ENCODE measurements at regions not wholly inside any gene's neighbourhood (a gene's known extent, or its start where the extent isn't known, plus 50 kb on each side); places are given as distances from the start of the nearest gene placed in this dataset.
"Not testable (repeated sequence)": the region's sequence is repeated elsewhere in the genome, so short reads cannot be mapped to it uniquely, and the experiment has no call there.

- DNase-seq (ENCODE audit: low read depth, low spot score), result no peak
Measured at GRCh38 chr3:30467596-30468238, 138.7 kb upstream of the TGFBR2 start.

GRCh38 chr3:30469133-30469532 is 137.3 kb upstream of the TGFBR2 start:
- DNase-seq (ENCODE audit: low read depth, low spot score), result no peak

- DNase-seq (ENCODE audit: low read depth, low spot score), result peak; percentile 27
Measured at GRCh38 chr3:30470496-30470895, 135.9 kb upstream of the TGFBR2 start.

- DNase-seq (ENCODE audit: low read depth, low spot score), result peak; percentile 73
Measured at GRCh38 chr3:30471066-30471465, 135.3 kb upstream of the TGFBR2 start.

GRCh38 chr3:30471796-30472489 is 134.5 kb upstream of the TGFBR2 start:
- DNase-seq (ENCODE audit: low read depth, low spot score), result no peak

- DNase-seq (ENCODE audit: low read depth, low spot score), result no peak
Measured at GRCh38 chr3:30473374-30474051, 132.9 kb upstream of the TGFBR2 start.

GRCh38 chr3:30474371-30474770 is 132.0 kb upstream of the TGFBR2 start:
- DNase-seq (ENCODE audit: low read depth, low spot score), result no peak

- peak; percentile 26 for DNase-seq (ENCODE audit: low read depth, low spot score)
Measured at GRCh38 chr3:30475038-30475808, 131.2 kb upstream of the TGFBR2 start.

- DNase-seq (ENCODE audit: low read depth, low spot score), result no peak
Measured at GRCh38 chr3:30475809-30476178, 130.6 kb upstream of the TGFBR2 start.

GRCh38 chr3:30476368-30477084 is 129.9 kb upstream of the TGFBR2 start:
- peak; percentile 19 for DNase-seq (ENCODE audit: low read depth, low spot score)

GRCh38 chr3:30477149-30477921 is 129.1 kb upstream of the TGFBR2 start:
- no peak for DNase-seq (ENCODE audit: low read depth, low spot score)

- DNase-seq (ENCODE audit: low read depth, low spot score), result not testable (repeated sequence)
Measured at GRCh38 chr3:30479737-30480136, 126.7 kb upstream of the TGFBR2 start.

- not testable (repeated sequence) for DNase-seq (ENCODE audit: low read depth, low spot score)
Measured at GRCh38 chr3:30480156-30480555, 126.2 kb upstream of the TGFBR2 start.

GRCh38 chr3:30480587-30480986 is 125.8 kb upstream of the TGFBR2 start:
- no peak for DNase-seq (ENCODE audit: low read depth, low spot score)

- no peak for DNase-seq (ENCODE audit: low read depth, low spot score)
Measured at GRCh38 chr3:30481241-30481640, 125.2 kb upstream of the TGFBR2 start.

GRCh38 chr3:30484229-30484628 is 122.2 kb upstream of the TGFBR2 start:
- DNase-seq (ENCODE audit: low read depth, low spot score), result peak; percentile 47

GRCh38 chr3:30486368-30486767 is 120.0 kb upstream of the TGFBR2 start:
- no peak for DNase-seq (ENCODE audit: low read depth, low spot score)

GRCh38 chr3:30488070-30488756 is 118.2 kb upstream of the TGFBR2 start:
- DNase-seq (ENCODE audit: low read depth, low spot score), result no peak

- DNase-seq (ENCODE audit: low read depth, low spot score), result peak; percentile 24
Measured at GRCh38 chr3:30492322-30493192, 113.8 kb upstream of the TGFBR2 start.
